ENCODE measurements at regions not wholly inside any gene's neighbourhood (a gene's known extent, or its start where the extent isn't known, plus 50 kb on each side); places are given as distances from the start of the nearest gene placed in this dataset.
A peak's percentile ranks its signal among the peaks of the same experiment; 100 is the strongest.
"Not testable (repeated sequence)": the region's sequence is repeated elsewhere in the genome, so short reads cannot be mapped to it uniquely, and the experiment has no call there.

DNA sequence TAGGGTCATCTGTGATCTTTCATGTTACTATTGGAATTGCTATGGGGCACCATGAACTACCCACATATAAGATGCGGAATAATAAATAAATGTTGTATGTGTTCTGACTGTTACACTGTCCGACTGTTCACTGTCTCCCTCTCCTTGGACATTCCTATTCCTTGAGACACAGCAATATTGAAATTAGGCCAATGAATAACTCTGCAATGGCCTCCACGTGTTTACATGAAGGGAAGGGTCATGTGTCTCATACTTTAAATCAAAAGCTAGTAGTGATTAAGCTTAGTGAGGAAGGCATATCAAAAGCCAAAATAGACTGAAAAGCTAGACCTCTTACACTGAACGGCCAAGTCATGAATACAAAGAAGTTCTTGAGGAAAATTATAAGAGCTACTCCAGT is 751.3 kb downstream of the SOCS6 start:
- DNase-seq, result no peak

DNA sequence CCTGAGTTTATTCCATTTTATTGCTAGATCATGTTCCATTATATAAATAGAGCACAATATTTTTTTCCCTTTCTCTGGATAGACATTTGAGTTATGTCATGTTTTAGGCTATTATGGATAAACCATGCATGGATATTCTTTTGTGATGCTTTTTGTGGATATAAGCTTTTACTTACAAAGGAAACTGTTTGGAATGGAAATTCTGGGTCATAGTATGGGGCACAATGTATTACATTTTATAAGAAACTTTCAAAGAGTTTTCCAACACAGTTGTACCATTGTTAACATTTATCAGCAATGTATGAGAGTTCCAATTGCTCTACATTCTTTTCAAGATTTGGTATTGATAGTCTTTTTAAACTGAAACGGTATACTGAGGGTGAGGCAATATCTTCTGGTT is 749.4 kb downstream of the SOCS6 start:
- no peak for DNase-seq

DNA sequence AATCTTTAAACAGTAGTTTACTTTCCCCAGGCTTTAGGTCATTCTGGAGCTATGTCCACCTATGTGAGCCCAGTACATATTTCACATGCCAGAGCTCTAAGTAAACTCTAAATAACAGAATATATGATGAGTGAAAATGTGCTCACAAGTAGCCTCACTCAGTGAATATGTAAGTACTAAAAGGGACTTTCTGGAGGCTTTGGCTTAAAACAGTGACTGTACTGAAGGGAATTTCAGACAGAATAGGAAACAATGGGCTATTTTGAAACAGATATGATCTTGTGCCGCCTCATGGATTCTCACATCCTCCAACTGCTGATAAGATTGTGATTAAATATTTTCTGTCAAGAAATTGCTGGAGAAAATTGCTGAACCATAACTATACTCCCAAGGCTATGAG is 747.9 kb downstream of the SOCS6 start:
- no peak for DNase-seq

DNA sequence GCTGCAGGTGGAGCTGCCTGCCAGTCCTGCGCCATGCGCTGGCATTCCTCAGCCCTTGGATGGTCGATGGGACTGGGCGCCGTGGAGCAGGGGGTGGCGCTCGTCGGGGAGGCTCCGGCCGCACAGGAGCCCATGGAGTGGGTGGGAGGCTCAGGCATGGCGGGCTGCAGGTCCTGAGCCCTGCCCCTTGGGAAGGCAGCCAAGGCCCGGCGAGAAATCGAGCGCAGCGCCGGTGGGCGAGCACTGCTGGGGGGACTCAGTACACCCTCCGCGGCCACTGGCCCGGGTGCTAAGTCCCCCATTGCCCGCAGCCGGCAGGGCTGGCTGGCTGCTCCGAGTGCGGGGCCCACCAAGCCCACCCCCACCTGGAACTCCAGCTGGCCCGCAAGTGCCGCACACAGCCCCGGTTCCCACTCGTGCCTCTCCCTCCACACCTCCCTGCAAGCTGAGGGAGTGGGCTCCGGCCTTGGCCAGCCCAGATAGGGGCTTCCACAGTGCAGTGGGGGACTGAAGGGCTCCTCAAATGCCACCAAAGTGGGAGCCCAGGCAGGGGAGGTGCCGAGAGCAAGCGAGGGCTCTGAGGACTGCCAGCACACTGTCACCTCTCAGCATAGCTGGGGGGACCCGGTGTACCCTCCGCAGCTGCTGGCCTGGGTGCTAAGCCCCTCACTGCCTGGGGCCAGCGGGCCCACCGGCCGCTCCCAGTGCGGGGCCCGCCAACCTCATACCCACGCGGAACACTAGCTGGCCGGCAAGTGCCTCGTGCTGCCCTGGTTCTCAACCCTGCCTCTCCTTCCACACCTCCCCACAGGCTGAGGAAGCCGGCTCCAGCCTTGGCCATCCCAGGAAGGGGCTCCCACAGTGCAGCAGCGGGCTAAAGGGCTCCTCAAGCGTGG is 742.7 kb downstream of the SOCS6 start:
- not testable (repeated sequence) for DNase-seq

DNA sequence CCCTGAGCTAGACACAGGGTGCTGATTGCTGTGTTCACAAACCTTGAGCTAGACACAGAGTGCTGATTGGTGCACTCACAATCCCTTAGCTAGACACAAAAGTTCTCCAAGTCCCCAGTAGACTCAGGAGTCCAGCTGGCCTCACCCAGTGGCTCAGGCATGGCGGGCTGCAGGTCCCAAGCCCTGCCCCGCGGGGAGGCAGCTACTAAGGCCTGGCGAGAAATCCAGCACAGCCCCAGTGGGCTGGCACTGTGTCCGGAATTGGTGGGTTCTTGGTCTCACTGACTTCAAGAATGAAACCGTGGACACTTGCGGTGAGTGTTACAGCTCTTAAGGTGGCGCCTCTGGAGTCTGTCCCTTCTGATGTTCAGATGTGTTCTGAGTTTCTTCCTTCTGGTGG is 741.2 kb downstream of the SOCS6 start:
- DNase-seq, result not testable (repeated sequence)

DNA sequence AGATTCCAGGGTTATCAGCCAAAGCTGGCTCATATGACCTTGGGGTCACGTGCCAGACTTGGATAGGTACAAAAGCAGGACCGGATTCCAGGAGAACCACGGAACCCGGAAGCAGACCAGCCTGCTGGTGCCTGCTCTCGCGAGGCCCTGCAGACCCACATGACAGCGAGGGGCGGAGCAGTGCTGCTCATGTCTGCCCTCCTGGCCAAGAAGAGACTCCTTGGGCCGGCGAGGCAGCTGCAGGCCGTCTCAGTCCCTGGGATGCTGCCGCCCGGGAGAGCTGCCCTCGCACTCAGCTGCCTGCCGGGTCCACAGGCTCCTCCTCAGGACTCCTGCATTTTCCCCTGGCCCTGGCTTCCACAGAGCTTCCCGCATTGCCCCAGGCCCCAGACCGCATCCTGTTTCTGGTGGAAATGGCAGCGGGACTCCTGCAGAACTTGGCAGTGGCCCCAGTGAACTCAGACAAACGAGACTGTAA is 739.5 kb downstream of the SOCS6 start:
- DNase-seq, result no peak

DNA sequence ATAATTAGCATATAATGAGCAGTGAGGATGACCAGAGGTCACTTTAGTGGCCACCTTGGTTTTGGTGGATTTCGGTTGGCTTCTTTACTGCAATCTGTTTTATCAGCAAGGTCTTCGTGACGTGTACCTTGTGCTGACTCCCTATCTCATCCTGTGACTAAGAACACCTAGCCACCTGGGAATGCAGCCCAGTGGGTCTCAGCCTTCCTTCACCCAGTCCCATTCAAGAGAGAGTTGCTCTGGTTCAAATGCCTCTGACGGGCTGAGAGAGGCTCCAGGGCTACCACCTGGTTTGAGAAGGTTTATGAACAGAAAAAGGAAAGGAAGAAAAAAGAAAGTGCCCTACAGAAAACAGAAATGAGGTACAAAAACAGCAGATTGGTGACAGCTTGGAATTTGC is 738.7 kb downstream of the SOCS6 start:
- no peak for DNase-seq

DNA sequence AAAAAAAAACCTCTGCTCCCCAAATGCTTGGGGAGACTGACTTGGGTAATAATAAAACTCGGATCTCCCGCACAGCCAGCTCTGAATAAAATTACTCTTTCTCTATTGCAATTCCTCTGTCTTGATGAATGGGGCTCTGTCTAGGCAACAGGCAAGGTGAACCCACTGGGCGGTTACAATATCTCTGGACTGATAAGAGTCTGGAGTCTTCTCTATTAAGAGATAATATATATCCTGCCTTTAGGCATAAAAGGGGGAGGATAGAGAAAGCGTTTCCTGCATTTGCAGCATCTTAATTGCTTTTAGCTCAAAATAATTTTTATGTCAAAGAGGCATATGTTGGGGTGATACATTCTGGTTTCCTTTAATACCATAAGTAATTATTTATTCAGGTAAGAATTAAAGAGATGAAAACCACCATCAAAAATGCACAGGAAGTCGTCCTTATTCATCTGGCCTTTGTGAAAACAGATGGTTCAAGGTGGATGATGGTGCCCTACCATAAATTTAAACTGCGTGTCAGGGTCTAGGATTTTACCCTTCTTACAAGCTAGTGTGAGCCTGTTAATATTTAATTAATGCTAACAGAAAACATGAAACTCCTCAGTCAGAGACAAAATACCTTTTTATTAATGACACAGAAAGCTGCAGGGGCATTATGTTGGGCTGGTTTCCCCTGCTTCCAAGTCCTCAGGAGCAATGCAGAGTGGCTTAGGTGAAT is 736.8 kb downstream of the SOCS6 start:
- DNase-seq, result no peak

DNA sequence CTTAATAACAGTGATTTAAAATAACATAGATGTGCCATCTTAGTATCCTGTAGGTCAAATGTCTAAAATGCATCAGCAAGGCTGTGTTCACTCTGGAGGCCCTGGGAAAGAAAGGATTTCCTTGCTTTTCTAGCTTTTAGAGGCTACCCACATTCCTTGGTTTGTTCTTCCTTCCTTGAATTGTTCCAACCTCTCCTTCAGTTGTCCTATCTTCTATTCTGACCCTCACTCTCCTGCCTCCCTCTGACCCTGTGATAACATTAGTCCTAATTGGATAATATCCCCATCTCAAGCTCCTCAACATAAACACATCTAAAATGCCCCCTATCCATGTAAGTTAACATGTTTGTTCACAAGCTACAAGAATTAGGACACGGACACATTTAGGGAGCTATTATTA is 733.5 kb downstream of the SOCS6 start:
- DNase-seq, result no peak

DNA sequence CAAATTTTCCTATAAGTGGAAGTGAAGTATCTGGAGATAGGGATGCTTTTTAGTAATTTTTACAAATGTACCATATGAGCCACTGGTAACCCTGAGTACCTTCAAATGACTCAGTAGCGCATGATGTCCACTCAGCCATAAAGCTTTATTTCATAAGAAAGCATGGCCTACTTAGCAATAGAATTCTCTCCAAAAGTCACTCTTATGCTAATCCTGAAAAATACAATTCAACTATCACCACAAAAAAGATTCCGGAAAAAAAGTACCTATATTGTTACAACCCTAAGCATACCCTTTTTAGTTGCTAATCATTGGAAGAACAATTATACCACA is 732.2 kb downstream of the SOCS6 start:
- DNase-seq, result no peak

DNA sequence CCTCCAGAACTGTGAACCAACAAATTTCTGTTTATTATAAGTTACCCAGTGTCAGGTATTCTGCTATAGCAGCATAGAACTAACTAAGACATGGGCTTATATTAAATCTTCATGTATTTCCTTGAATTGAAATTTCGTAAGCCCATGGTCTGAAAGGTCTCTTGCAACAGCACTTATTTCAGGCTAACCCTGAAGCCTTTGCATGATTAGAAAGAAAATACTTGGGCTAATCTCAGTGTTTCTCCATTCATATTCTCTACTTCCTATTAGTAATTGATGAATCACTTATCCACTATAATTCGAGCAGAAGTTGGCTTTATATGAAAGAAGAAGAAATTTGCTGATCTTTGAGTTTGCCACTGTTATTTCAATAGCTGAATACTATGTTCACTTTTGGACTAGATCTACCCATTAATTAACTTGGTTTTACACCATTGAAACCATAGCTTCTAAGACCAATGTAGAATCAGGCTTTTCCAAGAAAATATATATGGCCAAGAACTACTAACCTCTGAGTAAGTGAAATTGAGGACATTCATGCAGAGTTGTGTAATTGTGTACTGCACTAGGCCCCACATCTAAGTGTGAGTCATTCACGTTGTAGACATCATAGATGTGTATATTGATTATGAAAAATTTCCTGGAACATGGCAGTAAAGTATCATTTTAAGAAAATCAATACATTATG is 731.6 kb downstream of the SOCS6 start:
- no peak for DNase-seq

DNA sequence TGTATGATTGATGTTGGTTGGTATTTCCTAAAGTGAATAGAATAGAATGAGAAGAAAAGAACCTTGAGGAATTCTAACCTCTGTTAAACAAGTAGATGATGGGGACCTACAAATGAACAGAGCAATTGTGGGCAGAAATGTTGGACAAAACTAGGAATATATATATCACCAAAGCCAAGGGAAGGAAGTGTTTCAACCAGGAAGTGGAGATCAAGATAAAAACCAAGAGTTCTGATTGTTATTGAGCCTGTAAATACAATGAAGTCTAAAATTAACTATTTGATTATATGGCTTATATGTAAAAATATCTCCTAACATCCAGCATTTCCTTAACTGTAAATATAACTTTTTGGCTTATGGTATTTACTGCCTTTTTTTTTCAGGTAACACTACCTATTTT is 730.0 kb downstream of the SOCS6 start:
- no peak for DNase-seq

DNA sequence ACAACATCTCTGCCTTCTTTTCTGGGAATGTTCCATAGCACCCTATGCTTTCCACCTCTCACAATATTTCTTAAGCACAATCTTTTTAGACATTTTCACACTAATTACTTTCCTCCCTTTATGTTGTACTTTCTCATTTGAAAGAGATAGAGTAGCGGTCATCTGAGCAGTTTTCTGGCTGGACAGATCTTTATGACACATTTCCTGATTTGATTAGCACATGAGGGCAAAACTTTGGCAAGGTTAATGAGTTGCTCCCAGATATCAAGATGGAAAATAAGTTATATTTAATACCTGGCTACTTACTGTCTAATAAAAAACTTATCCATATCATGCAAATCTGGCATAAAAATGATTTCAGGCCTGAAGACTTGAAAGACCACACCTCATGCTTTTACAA is 723.9 kb downstream of the SOCS6 start:
- DNase-seq, result no peak

DNA sequence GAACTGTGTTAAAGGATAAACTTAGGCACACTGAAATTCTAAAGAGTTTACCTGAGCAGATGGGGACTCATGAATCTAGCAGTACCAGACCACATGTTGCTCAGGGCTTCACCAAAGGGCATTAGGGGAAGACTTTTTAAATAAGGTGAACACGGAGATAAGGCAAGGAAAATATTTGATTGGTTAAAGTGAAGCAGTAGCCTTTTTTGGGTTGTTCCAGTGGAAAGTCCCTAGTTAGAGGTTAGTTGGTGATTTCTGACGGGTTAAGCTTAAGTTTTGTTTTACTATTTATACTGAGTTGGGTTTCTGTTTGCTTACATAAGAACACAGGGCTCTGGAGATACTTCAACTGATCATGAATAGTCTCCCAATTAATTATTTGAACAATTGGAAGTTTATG is 722.5 kb downstream of the SOCS6 start:
- DNase-seq, result no peak

DNA sequence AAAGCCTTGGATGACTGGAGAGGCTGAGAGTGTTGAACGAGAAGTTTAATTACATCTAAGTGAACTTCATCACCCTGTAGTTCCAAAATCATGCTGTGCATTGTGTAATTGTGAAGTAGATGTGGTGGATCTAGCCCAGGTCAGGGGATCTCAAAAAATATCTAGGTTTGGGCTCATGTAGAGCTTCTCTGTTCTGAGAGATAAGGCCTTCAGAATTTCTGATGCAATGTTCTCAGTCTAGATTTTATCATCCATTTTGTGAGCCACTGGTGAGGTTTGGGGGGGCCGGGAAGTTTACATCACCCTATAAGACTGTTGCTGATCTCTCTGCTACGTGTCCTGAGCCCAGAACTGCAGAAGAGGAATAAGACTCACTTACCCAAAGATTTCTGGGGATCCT is 719.4 kb downstream of the SOCS6 start:
- no peak for DNase-seq

DNA sequence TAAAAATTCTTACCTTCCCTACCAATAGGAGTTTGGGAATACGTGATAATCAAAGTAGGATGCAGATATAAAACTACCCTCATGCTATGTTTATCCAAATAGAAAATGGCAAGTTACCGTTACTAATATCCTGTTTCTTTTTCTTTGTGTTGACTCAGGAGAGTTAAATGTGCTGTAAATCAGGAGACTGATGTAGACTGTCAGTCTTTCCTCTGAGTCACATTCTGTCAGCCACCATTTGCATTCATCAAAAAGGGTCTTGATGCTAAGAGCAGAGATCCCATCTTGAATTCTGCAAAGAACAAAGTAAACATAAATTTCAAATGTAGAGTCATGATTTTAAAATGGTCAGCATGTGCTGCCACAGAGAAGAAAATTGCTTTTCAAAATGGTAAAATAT is 712.8 kb downstream of the SOCS6 start:
- peak in 1 of 3 experiments; percentile 33 for DNase-seq

DNA sequence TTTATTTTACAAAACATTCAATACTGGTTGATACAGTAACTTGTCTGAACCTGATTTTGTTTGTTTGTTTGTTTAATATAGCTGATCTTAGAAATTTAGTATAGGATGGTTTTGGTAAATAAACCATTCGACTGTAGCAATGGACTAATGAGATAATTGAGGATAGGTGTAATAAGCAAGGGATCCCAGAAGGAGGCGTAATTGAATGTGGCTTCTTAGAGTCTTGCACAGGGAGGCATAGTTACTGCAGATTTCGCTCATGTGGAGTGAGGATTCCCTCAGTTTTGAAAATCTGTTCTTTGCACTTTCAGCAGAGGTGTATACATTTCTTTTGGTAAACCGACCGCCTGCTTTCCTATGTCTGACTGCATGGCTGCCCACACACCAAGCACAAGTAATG is 709.6 kb downstream of the SOCS6 start:
- DNase-seq, result peak in 1 of 3 experiments; percentile 25

DNA sequence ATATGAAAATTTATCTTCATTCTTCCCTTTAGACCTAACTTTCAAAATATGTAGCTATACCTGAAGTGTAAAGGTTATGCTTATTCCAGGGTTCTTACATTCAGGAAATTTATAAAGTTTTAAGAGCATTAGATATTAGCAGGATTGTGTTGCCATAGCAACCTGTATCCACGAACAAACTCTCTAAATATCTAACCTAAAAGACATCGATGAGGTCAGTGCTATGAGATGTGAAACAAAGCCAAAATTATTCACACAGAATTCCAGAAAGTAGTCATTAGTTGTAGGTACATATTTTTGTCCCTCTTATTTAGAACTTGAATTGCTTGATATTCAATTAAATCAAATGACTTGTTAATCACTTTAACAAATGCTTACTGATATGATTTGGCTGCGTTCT is 705.3 kb downstream of the SOCS6 start:
- DNase-seq, result no peak

DNA sequence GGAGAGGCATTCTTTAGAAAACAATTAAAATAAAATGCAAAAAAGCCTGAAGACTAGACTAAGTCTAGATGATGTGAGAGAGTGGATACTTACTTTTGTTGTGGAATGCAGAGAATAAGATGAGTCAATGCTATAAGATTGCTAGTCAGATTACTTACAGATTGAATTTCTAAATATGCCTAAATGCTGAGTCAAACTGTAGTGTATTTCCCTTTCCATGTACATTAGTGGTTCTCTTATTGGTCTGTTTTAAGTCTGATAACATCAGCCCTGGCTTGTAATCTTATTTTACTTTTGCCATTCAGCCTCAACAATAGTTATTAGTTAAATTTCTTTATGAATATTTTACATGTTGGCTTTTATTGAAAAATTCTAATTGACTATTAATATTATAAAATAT is 702.7 kb downstream of the SOCS6 start:
- no peak for DNase-seq

DNA sequence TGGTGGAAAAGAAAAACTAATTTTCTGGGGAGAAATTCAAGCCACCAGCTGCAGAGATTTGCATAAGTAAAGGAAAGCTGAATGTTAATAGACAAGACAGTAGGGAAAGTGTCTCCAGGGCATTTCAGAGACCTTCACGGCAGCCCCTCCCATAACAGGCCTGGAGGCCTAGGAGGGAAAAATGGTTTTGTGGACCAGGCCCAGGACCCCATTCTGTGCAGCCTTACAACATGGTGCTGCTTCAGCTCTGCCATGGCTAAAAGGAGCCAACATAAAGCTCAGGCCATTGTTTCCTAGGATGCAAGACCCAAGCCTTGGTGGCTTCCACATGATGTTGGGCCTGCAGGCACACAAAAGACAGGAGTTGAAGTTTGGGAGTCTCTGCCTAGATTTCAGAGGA is 697.1 kb downstream of the SOCS6 start:
- DNase-seq, result no peak

DNA sequence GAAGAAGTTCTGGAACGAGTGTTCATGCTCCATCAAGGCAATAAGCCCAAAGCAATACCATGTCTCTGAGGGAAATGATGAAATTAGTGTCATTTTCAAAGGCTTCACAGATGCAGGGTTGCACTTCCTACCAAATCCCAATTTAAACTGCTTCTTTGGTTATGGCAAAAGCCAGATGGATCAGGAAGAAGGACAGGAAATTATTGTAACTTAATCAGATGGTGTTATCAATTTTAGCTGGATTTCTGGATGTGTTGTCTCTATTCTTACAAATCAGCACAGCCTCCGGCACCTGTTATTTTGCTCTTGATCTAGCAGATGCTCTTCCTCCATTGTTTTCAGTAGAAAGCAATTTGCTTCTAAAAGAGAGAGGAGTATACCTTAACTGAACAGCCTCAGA is 693.4 kb downstream of the SOCS6 start:
- no peak for DNase-seq

DNA sequence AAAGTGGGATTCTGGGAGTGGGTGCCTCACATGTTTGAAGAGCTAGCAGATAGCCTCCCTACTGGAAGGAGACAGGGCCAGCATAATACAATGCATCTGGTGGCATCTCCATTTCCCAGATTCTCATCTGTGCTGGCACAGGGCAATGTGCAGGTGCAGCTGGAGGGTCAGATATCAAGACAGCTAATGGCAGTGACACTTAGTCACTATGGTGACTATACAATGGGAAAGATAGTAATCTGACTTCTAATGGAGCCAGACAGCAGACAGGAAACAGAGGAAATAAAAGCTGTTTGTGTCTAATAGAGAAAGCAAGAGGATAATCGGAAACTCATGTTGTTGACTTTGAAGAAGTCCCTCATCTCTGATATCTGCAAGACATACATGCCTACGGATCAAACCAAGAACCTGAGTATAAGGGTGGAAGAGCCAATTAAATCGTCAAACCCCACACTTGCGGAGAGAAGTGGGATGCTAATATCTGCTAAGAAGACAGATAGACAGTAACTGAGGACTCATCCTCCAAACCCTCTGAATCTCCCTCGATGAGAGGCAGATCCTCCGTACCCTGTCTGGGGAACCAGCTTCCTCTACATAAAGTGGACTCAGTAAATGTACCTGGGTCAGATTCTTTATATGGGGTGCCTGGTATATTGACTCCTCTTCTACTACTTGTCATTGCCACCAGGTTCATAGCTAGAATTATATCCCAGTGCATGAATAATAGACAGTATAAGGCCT is 692.7 kb downstream of the SOCS6 start:
- peak in 2 of 3 experiments; percentile 40 to 85 for DNase-seq

DNA sequence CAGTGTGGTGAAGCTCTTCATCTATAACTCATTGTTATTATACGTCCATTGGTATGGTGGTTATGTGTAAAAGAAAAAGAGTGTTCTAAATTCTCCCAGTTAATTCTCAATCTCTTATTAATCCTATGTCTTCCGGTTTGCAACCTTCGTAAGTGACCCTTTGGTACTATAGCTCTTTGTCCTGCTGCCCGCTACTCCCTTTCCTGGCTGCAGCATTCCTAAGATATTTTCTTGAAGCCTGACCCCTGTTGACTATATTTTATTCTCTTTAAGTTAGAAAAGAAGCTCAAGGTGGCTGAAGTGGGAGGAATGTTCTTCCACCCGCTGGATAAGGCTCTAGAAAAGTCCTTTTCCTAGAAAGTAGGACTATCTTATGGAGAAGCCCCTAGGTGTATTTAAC is 684.8 kb downstream of the SOCS6 start:
- DNase-seq, result no peak
